ENCODE measurements at regions not wholly inside any gene's neighbourhood (a gene's known extent, or its start where the extent isn't known, plus 50 kb on each side); places are given as distances from the start of the nearest gene placed in this dataset.

- no peak for TF ChIP-seq CTCF (conservative IDR thresholded peaks at IDR 0.05; ENCODE audit: low read length)
- no peak for TF ChIP-seq EZH2phosphoT487 (IDR thresholded peaks at IDR 0.05; ENCODE audit: borderline replicate concordance)
These were observed 108.4 kb upstream of the SH3BP4 start for GRCh38 chr2:234843411-234843810.

All from Loucy (cell line).